CD14-positive monocyte (primary cell): ENCODE measurements at regions not wholly inside any gene's neighbourhood (a gene's known extent, or its start where the extent isn't known, plus 50 kb on each side); places are given as distances from the start of the nearest gene placed in this dataset.

Experiments
- DNase-seq, 3 donors: peaks; one replicate each; pipeline ENCODE4 v3.0.0-alpha.2; 2011 to 2022
- H2AFZ ChIP-seq: 2 replicates; pipeline ENCODE4 v1.6.0; 2012; ENCODE audit warnings: mild to moderate bottlenecking, low read depth, low read length, inconsistent platforms; ENCODE audit not compliant: insufficient read depth, poor library complexity, severe bottlenecking
- H3K27ac ChIP-seq, 2 donors: 1 replicate in 1 of 2; 2 replicates in 1 of 2; pipeline ENCODE4 v1.5.1; 2012 to 2013; ENCODE audit warnings: low read length in 2 of 2, control low read depth in 1 of 2, inconsistent platforms in 1 of 2, low read depth in 1 of 2, mild to moderate bottlenecking in 1 of 2
- H3K27me3 ChIP-seq, 2 donors: one replicate each; pipeline versions ENCODE4 v1.6.0 to v1.6.1; 2011 to 2013; ENCODE audit warnings: low read length in 2 of 2; ENCODE audit not compliant: control insufficient read depth in 2 of 2, insufficient read depth in 2 of 2
- H3K36me3 ChIP-seq, 2 donors: replicated peaks in 1 of 2; 1 replicate in 1 of 2; 2 replicates in 1 of 2; pipeline versions ENCODE4 v1.5.1 to v1.6.1; 2012 to 2013; ENCODE audit warnings: low read length in 2 of 2, control low read depth in 1 of 2, inconsistent platforms in 1 of 2, mild to moderate bottlenecking in 1 of 2; ENCODE audit not compliant: insufficient read depth in 2 of 2, control insufficient read depth in 1 of 2
- H3K4me1 ChIP-seq, 2 donors: 1 replicate in 1 of 2; 2 replicates in 1 of 2; pipeline versions ENCODE4 v1.5.1 to v1.6.1; 2012 to 2013; ENCODE audit warnings: low read length in 2 of 2, control low read depth in 1 of 2, inconsistent platforms in 1 of 2, mild to moderate bottlenecking in 1 of 2, moderate library complexity in 1 of 2; ENCODE audit not compliant: insufficient read depth in 2 of 2, control insufficient read depth in 1 of 2
- H3K4me2 ChIP-seq: replicated peaks from 2 replicates; pipeline ENCODE3; 2012; ENCODE audit warnings: low read length, moderate library complexity, mild to moderate bottlenecking; ENCODE audit not compliant: poor library complexity, severe bottlenecking; ENCODE audit errors: extremely low read depth
- H3K4me3 ChIP-seq, 3 experiments: fragments of 200-600 bp in 1 of 3; sonication (generic) in 1 of 3; replicated peaks in 1 of 3; 1 replicate in 2 of 3; 2 replicates in 1 of 3; pipeline ENCODE4 v1.5.1; 2011 to 2013; ENCODE audit warnings: low read length in 3 of 3, mild to moderate bottlenecking in 3 of 3, control low read depth in 2 of 3, low read depth in 2 of 3, inconsistent platforms in 1 of 3, moderate library complexity in 1 of 3
- H3K79me2 ChIP-seq: 2 replicates; pipeline ENCODE4 v1.6.0; 2012; ENCODE audit warnings: mild to moderate bottlenecking, control low read depth, inconsistent platforms, low read length, moderate library complexity; ENCODE audit not compliant: insufficient read depth
- H3K9ac ChIP-seq: 2 replicates; pipeline ENCODE4 v1.6.0; 2017; ENCODE audit warnings: low read length, mild to moderate bottlenecking; ENCODE audit not compliant: insufficient read depth, poor library complexity, severe bottlenecking
- H3K9me3 ChIP-seq, 2 donors: replicated peaks in 1 of 2; 1 replicate in 1 of 2; 2 replicates in 1 of 2; pipeline versions ENCODE4 v1.5.1 to v1.6.1; 2012 to 2013; ENCODE audit warnings: low read length in 2 of 2, control low read depth in 1 of 2; ENCODE audit not compliant: control insufficient read depth in 1 of 2, insufficient read depth in 1 of 2
- H4K20me1 ChIP-seq: 2 replicates; pipeline ENCODE4 v1.6.0; 2012; ENCODE audit warnings: mild to moderate bottlenecking, low read length, control low read depth, moderate library complexity; ENCODE audit not compliant: insufficient read depth
- H3K27ac Mint-ChIP-seq, 7 donors: one replicate each; pipeline ENCODE4 v1.8.0; 2020; ENCODE audit warnings: mild to moderate bottlenecking in 7 of 7, mixed read lengths in 7 of 7, moderate library complexity in 6 of 7, inconsistent platforms in 2 of 7
- H3K27me3 Mint-ChIP-seq, 3 donors: one replicate each; pipeline ENCODE4 v1.8.0; 2021 to 2022; ENCODE audit warnings: low read depth in 3 of 3, mild to moderate bottlenecking in 3 of 3, mixed read lengths in 3 of 3, moderate library complexity in 3 of 3, inconsistent platforms in 1 of 3
- H3K36me3 Mint-ChIP-seq, 2 donors: one replicate each; pipeline ENCODE4 v1.8.0; 2020; ENCODE audit warnings: mixed read lengths in 2 of 2, inconsistent platforms in 1 of 2, mild to moderate bottlenecking in 1 of 2
- H3K4me1 Mint-ChIP-seq: one replicate; pipeline ENCODE4 v1.8.0; 2020; ENCODE audit warnings: mild to moderate bottlenecking, mixed read lengths
- H3K4me3 Mint-ChIP-seq, 2 donors: one replicate each; pipeline ENCODE4 v1.8.0; 2020; ENCODE audit warnings: mild to moderate bottlenecking in 2 of 2, mixed read lengths in 2 of 2, moderate library complexity in 1 of 2
- H3K9me3 Mint-ChIP-seq, 7 donors: one replicate each; pipeline ENCODE4 v1.8.0; 2020 to 2022; ENCODE audit warnings: mixed read lengths in 7 of 7, mild to moderate bottlenecking in 6 of 7, moderate library complexity in 6 of 7, inconsistent platforms in 2 of 7
- CTCF ChIP-seq: fragments of 200-600 bp; IDR thresholded peaks from one replicate; pipeline ENCODE4 v1.8.0; 2022; ENCODE audit warnings: antibody characterized with exemption, mild to moderate bottlenecking
- WGBS: methylation state at CpG from one replicate; pipeline ENCODE4 v1.1.5; 2013; ENCODE audit warnings: missing lambda C conversion rate; ENCODE audit not compliant: insufficient coverage; 5-methylcytosine and 5-hydroxymethylcytosine counted together
- intact Hi-C, 2 donors: fragments of 100-400 bp; cut with micrococcal nuclease; formaldehyde crosslinking; loops; one replicate each; pipeline versions ENCODE4 v1.15.0 to v1.15.1; 2023

GRCh38 chr7:46244757-46245156 lies 323.7 kb upstream of the IGFBP3 start:
- no peak overlapping the region for H3K27ac Mint-ChIP-seq
- Histone ChIP-seq H3K9me3 (peaks cover 0 to 4% of the 10 kb centered on the region in 2 donors), H3K4me3 (no peak overlapping the region), H3K27ac (no peak overlapping the region), H3K4me1 (no peaks in the 10 kb centered on the region), H3K9ac (no peak overlapping the region), H3K4me2 (no peak overlapping the region), H2AFZ (no peak overlapping the region), H4K20me1 (no peaks in the 10 kb centered on the region), H3K27me3 (no peaks in the 10 kb centered on the region), H3K79me2 (no peaks in the 10 kb centered on the region), H3K36me3 (no peaks in the 10 kb centered on the region)
- H3K4me1 Mint-ChIP-seq = no peaks in the 10 kb centered on the region
- no peaks in the 10 kb centered on the region for H3K27me3 Mint-ChIP-seq
- WGBS = 94% methylated on average over 2 of the region's 2 CpGs
- TF ChIP-seq CTCF = no peak
- intact Hi-C loops = no loop called here
- H3K9me3 Mint-ChIP-seq = peaks cover 0 to 6% (median 2%) of the 10 kb centered on the region in 7 donors
- DNase-seq = no peak
- no peak overlapping the region for H3K4me3 Mint-ChIP-seq
- no peaks in the 10 kb centered on the region for H3K36me3 Mint-ChIP-seq

GRCh38 chr7:46243406-46243805 lies 322.3 kb upstream of the IGFBP3 start:
- H3K4me3 ChIP-seq = no peak overlapping the region
- Mint-ChIP-seq H3K9me3 (peaks cover 0 to 6% (median 1%) of the 10 kb centered on the region in 7 donors), H3K4me3 (no peak overlapping the region), H3K36me3 (no peaks in the 10 kb centered on the region), H3K27me3 (no peaks in the 10 kb centered on the region), H3K27ac (no peak overlapping the region), H3K4me1 (no peaks in the 10 kb centered on the region)
- no CpG with 5 or more reads among the region's 1 CpG for WGBS
- no peaks in the 10 kb centered on the region for H4K20me1 ChIP-seq
- no peaks in the 10 kb centered on the region for H3K79me2 ChIP-seq
- no peaks in the 10 kb centered on the region for H3K9me3 ChIP-seq
- no peak overlapping the region for H2AFZ ChIP-seq
- intact Hi-C loops = no loop called here
- H3K9ac ChIP-seq = no peak overlapping the region
- no peaks in the 10 kb centered on the region for H3K4me1 ChIP-seq
- DNase-seq = no peak
- H3K36me3 ChIP-seq = no peaks in the 10 kb centered on the region
- no peak for TF ChIP-seq CTCF
- H3K27ac ChIP-seq = no peak overlapping the region
- H3K27me3 ChIP-seq = no peaks in the 10 kb centered on the region
- no peak overlapping the region for H3K4me2 ChIP-seq
